K562 (cell line): ENCODE measurements at regions not wholly inside any gene's neighbourhood (a gene's known extent, or its start where the extent isn't known, plus 50 kb on each side); places are given as distances from the start of the nearest gene placed in this dataset.

Experiments
- HDAC6 ChIP-seq: IDR thresholded peaks from 2 replicates; pipeline ENCODE4 v1.6.1; 2012; ENCODE audit warnings: low read depth, mild to moderate bottlenecking, control low read depth, inconsistent platforms, low read length, moderate library complexity
- POLR2B ChIP-seq: fragments of 450-650 bp; IDR thresholded peaks from 2 replicates; pipeline ENCODE4 v1.6.1; 2018; ENCODE audit warnings: low read depth; ENCODE audit not compliant: partially characterized antibody
- RB1 ChIP-seq: fragments of 450-650 bp; IDR thresholded peaks from 2 replicates; pipeline ENCODE4 v1.6.1; 2017; ENCODE audit warnings: low read depth, mild to moderate bottlenecking
- TF ChIP-seq, protein P1 (sequence below): fragments of 200-600 bp; sonication (generic); IDR thresholded peaks from one replicate; pipeline ENCODE4 v1.6.1; 2012; ENCODE audit warnings: mild to moderate bottlenecking, low read depth, low read length, inconsistent platforms
- TF ChIP-seq, protein P2 (sequence below): sonication (generic); formaldehyde crosslinking; IDR thresholded peaks from 2 replicates; pipeline ENCODE4 v1.8.0; 2022; ENCODE audit warnings: mild to moderate bottlenecking, low read depth, missing genetic modification reagents
- TF ChIP-seq, protein P3 (sequence below): fragments of 250-450 bp; sonication (Bioruptor Pico); IDR thresholded peaks from 2 replicates; pipeline ENCODE4 v1.4.0; 2020; ENCODE audit warnings: mild to moderate bottlenecking, moderate library complexity
- TF ChIP-seq, protein P4 (sequence below): fragments of 450-650 bp; IDR thresholded peaks from 2 replicates; pipeline ENCODE4 v1.6.1; 2018; ENCODE audit warnings: mild to moderate bottlenecking, low read depth; ENCODE audit not compliant: partially characterized antibody

DNA sequence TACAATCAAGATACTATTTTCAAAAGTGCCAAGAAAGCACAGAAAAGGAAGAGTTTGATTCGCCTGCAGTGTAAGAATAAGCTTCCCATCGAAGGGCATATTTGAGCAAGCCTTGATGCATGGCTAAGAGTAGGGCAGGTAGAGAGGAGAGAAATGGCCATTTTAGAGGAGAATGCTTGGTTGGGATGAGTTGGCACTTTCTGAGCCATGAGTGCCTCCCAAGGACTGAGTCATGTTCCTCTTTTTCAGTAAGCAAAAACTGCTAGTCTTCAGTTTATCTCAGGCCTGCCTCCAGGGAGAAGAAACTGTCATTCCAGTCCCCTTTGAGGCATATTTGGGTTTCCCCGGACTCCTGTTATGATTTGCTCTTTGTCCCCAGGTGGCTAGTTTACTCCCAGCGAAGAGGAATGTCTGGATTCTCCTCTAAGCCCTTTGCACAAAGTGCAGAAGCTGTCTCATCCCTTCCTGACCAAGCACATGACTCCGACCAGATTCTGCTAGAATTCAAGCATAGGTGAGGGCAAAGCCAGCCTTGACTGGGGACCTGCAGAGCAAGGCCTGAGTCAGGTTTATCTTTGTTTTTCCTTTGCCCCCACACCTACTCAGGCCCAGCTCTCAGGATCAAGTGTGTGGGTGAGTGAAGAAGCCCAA lies 115.2 kb downstream of the TTC32 start (continued):
- TF ChIP-seq, protein P1, sequence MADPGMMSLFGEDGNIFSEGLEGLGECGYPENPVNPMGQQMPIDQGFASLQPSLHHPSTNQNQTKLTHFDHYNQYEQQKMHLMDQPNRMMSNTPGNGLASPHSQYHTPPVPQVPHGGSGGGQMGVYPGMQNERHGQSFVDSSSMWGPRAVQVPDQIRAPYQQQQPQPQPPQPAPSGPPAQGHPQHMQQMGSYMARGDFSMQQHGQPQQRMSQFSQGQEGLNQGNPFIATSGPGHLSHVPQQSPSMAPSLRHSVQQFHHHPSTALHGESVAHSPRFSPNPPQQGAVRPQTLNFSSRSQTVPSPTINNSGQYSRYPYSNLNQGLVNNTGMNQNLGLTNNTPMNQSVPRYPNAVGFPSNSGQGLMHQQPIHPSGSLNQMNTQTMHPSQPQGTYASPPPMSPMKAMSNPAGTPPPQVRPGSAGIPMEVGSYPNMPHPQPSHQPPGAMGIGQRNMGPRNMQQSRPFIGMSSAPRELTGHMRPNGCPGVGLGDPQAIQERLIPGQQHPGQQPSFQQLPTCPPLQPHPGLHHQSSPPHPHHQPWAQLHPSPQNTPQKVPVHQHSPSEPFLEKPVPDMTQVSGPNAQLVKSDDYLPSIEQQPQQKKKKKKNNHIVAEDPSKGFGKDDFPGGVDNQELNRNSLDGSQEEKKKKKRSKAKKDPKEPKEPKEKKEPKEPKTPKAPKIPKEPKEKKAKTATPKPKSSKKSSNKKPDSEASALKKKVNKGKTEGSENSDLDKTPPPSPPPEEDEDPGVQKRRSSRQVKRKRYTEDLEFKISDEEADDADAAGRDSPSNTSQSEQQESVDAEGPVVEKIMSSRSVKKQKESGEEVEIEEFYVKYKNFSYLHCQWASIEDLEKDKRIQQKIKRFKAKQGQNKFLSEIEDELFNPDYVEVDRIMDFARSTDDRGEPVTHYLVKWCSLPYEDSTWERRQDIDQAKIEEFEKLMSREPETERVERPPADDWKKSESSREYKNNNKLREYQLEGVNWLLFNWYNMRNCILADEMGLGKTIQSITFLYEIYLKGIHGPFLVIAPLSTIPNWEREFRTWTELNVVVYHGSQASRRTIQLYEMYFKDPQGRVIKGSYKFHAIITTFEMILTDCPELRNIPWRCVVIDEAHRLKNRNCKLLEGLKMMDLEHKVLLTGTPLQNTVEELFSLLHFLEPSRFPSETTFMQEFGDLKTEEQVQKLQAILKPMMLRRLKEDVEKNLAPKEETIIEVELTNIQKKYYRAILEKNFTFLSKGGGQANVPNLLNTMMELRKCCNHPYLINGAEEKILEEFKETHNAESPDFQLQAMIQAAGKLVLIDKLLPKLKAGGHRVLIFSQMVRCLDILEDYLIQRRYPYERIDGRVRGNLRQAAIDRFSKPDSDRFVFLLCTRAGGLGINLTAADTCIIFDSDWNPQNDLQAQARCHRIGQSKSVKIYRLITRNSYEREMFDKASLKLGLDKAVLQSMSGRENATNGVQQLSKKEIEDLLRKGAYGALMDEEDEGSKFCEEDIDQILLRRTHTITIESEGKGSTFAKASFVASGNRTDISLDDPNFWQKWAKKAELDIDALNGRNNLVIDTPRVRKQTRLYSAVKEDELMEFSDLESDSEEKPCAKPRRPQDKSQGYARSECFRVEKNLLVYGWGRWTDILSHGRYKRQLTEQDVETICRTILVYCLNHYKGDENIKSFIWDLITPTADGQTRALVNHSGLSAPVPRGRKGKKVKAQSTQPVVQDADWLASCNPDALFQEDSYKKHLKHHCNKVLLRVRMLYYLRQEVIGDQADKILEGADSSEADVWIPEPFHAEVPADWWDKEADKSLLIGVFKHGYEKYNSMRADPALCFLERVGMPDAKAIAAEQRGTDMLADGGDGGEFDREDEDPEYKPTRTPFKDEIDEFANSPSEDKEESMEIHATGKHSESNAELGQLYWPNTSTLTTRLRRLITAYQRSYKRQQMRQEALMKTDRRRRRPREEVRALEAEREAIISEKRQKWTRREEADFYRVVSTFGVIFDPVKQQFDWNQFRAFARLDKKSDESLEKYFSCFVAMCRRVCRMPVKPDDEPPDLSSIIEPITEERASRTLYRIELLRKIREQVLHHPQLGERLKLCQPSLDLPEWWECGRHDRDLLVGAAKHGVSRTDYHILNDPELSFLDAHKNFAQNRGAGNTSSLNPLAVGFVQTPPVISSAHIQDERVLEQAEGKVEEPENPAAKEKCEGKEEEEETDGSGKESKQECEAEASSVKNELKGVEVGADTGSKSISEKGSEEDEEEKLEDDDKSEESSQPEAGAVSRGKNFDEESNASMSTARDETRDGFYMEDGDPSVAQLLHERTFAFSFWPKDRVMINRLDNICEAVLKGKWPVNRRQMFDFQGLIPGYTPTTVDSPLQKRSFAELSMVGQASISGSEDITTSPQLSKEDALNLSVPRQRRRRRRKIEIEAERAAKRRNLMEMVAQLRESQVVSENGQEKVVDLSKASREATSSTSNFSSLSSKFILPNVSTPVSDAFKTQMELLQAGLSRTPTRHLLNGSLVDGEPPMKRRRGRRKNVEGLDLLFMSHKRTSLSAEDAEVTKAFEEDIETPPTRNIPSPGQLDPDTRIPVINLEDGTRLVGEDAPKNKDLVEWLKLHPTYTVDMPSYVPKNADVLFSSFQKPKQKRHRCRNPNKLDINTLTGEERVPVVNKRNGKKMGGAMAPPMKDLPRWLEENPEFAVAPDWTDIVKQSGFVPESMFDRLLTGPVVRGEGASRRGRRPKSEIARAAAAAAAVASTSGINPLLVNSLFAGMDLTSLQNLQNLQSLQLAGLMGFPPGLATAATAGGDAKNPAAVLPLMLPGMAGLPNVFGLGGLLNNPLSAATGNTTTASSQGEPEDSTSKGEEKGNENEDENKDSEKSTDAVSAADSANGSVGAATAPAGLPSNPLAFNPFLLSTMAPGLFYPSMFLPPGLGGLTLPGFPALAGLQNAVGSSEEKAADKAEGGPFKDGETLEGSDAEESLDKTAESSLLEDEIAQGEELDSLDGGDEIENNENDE: no peak
- TF ChIP-seq, protein P2, sequence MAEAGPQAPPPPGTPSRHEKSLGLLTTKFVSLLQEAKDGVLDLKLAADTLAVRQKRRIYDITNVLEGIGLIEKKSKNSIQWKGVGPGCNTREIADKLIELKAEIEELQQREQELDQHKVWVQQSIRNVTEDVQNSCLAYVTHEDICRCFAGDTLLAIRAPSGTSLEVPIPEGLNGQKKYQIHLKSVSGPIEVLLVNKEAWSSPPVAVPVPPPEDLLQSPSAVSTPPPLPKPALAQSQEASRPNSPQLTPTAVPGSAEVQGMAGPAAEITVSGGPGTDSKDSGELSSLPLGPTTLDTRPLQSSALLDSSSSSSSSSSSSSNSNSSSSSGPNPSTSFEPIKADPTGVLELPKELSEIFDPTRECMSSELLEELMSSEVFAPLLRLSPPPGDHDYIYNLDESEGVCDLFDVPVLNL (CRISPR knock-in tag): no peak
- TF ChIP-seq POLR2B: no peak
- TF ChIP-seq HDAC6: no peak
- TF ChIP-seq, protein P3, sequence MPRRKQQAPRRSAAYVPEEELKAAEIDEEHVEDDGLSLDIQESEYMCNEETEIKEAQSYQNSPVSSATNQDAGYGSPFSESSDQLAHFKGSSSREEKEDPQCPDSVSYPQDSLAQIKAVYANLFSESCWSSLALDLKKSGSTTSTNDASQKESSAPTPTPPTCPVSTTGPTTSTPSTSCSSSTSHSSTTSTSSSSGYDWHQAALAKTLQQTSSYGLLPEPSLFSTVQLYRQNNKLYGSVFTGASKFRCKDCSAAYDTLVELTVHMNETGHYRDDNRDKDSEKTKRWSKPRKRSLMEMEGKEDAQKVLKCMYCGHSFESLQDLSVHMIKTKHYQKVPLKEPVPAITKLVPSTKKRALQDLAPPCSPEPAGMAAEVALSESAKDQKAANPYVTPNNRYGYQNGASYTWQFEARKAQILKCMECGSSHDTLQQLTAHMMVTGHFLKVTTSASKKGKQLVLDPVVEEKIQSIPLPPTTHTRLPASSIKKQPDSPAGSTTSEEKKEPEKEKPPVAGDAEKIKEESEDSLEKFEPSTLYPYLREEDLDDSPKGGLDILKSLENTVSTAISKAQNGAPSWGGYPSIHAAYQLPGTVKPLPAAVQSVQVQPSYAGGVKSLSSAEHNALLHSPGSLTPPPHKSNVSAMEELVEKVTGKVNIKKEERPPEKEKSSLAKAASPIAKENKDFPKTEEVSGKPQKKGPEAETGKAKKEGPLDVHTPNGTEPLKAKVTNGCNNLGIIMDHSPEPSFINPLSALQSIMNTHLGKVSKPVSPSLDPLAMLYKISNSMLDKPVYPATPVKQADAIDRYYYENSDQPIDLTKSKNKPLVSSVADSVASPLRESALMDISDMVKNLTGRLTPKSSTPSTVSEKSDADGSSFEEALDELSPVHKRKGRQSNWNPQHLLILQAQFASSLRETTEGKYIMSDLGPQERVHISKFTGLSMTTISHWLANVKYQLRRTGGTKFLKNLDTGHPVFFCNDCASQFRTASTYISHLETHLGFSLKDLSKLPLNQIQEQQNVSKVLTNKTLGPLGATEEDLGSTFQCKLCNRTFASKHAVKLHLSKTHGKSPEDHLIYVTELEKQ (CRISPR knock-in tag): no peak
- TF ChIP-seq, protein P4, sequence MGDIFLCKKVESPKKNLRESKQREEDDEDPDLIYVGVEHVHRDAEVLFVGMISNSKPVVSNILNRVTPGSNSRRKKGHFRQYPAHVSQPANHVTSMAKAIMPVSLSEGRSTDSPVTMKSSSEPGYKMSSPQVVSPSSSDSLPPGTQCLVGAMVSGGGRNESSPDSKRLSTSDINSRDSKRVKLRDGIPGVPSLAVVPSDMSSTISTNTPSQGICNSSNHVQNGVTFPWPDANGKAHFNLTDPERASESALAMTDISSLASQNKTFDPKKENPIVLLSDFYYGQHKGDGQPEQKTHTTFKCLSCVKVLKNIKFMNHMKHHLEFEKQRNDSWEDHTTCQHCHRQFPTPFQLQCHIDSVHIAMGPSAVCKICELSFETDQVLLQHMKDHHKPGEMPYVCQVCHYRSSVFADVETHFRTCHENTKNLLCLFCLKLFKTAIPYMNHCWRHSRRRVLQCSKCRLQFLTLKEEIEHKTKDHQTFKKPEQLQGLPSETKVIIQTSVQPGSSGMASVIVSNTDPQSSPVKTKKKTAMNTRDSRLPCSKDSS: no peak
- no peak for TF ChIP-seq RB1
